22Rv1 (cell line): ENCODE measurements at regions not wholly inside any gene's neighbourhood (a gene's known extent, or its start where the extent isn't known, plus 50 kb on each side); places are given as distances from the start of the nearest gene placed in this dataset.

ENCODE experiments used
- ZFX ChIP-seq: fragments of 450-650 bp; IDR thresholded peaks from 2 replicates; pipeline ENCODE4 v1.6.1; 2017; ENCODE audit warnings: antibody characterized with exemption, borderline replicate concordance
- TF ChIP-seq, protein P1 (sequence below): fragments of 450-650 bp; IDR thresholded peaks from 2 replicates; pipeline ENCODE4 v1.5.1; 2017; ENCODE audit warnings: mild to moderate bottlenecking

DNA sequence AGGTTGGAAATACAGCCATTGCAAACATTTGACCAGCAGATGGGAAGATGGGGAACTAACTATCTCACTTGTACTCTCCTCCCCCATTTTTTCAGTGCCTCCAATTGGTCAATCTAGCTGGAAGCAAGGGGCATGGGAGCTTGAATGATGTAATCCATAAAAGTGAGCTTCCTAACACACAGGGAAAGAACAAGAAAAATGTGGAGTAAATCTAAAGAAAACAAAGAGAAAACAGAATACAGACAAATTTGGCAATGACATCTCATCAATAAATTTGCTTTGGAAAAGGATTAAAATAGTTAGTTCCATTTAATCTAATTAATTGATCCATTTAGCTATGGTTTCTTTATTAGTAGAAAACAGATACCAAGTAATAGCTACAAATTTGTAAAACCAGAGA lies 592.6 kb upstream of the SOX9 start:
- TF ChIP-seq, protein P1, sequence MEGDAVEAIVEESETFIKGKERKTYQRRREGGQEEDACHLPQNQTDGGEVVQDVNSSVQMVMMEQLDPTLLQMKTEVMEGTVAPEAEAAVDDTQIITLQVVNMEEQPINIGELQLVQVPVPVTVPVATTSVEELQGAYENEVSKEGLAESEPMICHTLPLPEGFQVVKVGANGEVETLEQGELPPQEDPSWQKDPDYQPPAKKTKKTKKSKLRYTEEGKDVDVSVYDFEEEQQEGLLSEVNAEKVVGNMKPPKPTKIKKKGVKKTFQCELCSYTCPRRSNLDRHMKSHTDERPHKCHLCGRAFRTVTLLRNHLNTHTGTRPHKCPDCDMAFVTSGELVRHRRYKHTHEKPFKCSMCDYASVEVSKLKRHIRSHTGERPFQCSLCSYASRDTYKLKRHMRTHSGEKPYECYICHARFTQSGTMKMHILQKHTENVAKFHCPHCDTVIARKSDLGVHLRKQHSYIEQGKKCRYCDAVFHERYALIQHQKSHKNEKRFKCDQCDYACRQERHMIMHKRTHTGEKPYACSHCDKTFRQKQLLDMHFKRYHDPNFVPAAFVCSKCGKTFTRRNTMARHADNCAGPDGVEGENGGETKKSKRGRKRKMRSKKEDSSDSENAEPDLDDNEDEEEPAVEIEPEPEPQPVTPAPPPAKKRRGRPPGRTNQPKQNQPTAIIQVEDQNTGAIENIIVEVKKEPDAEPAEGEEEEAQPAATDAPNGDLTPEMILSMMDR = no peak
- no peak for TF ChIP-seq ZFX
